Stimulated activated CD8-positive, alpha-beta memory T cell treated with anti-CD3 and anti-CD28 coated beads, Interleukin-15, amount 100 ng/mL, for 1 hour (primary cell): ENCODE measurements at regions not wholly inside any gene's neighbourhood (a gene's known extent, or its start where the extent isn't known, plus 50 kb on each side); places are given as distances from the start of the nearest gene placed in this dataset.

Source experiments
- DNase-seq: peaks from one replicate; pipeline ENCODE4 v3.0.0-alpha.2; 2020; ENCODE audit warnings: low read depth

DNA sequence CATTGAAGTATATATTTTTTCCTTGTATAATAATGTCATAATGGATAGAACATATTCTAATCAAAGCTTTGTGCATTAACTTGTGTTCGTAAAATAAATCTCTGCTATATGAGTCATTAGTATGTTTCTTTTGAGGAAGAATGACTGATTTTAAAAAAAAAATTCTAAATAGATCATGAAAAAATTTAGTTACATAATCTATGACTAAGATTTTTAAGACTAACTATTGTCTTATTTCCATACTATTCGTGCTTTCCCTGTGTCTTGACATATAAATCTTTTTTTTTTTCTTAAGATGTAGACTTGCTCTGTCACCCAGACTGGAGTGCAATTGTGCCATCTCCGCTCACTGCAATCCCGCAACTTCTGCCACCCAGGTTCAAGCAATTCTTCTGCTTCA is 226.1 kb downstream of the DSEL start:
- no peak for DNase-seq

DNA sequence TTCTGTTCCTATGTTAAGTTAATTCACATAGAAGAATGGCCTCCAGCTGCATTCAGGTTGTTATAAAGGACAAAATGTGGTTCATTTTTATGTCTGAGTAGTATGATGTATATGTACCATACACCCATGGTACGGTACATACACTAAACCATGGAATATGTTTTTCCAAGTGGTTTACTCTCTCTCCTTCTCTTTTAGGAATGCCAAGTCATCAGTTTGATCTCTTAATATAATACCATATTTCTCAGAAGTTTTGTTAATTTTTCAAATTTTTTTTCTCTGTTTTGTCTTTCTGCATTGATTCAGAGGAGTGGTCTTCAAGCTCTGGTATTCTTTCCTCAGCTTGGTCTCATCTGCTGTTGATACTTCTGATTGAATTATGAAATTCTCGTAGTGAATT is 230.9 kb downstream of the DSEL start:
- DNase-seq, result no peak

DNA sequence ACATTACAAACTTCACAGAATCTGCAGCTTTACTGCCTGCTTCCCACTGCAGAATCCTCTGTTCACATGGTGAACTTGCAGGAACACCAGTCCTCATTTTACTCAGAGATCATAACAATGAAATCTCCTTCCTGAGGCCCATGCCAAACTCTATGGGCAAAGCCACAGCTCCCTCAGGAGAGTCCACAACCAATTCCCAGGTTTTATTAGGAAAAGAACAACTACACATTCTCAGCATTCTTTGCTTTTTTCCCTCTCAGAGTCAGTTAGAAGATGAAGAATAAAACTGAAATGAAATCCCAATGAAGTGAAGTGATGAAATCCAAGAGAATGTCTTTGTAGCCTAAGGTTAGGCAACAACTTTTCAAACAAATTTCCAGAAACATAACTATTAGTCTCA is 233.7 kb downstream of the DSEL start:
- DNase-seq, result no peak

DNA sequence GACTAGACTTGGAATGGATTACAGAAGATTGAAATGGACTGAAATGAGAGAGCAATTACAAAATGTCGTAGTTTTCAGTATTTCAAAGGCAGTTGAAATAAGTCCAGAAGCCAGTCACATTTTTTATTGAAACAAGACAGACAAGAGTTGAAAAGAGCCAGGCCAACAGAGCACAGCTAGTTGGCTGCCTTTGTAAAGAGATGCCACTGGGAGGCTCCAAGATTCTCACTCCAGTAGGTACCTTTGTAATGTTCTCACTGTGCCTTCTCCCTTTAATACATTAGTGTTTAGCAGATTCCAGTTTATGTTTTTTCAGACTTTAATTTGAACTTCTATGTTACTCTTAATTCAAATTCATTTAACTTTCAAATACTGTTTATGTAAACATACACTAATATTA is 234.8 kb downstream of the DSEL start:
- no peak for DNase-seq

DNA sequence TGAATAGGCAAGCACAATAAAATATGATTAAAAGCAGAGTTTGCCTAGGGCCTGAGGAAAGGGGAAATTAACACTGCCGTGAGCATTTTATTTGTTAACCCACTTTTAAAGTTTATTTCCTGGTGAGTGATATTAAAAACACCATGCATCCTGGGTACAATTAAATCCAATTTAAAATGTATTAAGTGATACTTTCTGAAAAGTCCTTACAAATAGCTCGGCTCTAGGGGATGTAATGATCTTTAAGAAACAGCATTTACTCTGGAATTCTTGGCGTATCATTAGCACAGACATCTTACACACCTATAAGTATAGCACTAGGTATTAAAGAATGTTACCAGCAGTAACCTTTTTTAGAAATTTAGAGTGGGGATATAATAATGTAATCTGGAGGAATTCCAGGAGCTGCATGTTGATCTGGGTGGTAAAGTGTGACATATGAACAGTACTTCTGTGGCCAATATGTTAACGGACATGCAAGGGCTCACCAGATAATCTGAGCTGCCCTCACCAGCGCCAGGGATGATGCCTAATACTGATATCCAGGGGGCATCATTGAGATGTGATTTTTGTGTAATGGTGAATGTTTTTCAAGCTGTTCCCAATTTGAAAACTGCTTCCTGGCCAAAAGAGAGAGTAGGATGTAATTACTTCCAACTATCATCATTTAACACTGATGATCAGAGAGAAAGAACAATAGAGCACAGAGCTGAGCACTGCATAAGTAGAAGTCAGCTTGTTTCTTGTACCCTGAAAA is 235.9 kb downstream of the DSEL start:
- DNase-seq, result no peak

DNA sequence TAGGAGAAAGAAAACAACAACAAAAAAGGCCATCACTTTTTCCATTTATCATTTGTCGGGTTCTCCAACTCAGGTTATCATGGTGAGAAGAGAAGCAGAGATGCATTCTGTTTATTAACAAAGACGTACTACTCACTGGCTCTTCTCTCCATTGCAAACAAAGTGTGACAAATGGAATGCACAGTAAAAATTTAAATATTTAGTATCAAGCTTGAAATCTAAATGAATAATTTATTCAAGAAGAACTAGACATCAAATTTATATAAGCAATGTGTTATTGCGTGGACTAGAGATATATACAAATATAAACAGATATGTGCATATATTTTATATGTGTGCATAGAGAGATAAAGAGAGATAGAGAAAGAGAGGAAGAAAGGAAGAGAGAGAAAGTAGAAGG is 236.5 kb downstream of the DSEL start:
- DNase-seq, result no peak

DNA sequence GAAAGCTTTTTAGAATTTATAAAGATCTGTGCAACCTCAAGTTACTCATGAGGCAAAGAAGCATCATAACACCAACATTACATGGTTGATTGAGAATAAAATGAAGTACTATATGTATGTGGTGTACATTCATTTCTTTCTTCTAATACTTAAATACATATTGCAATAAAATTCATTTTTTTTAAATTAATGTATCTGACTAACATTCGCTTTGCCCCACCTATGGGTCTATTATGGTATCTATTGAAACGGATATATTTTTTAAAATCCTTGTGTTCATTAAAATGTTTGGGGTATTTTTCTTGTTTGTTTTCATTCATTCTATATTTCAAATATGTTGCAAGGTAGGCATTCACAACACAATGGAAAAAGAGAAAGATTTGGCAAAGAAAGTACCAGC is 237.5 kb downstream of the DSEL start:
- DNase-seq, result no peak

DNA sequence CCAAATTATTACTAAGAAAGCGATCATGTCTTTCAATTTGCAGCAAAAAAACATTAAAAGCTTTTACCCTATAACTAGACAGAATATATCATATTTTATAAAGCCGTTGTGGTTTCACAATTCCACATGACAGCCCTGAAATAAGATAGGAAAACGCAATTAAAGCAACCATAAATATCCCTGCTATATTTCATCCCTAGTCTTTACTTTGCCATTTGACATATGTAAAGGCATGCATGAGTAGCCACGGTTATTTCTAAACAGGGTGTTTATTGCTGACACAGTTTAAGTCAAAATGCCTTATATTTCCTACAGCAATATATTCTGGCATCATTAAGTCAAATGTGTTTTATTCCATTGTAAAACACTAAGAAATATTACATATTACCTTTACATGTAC is 239.9 kb downstream of the DSEL start:
- DNase-seq, result no peak

DNA sequence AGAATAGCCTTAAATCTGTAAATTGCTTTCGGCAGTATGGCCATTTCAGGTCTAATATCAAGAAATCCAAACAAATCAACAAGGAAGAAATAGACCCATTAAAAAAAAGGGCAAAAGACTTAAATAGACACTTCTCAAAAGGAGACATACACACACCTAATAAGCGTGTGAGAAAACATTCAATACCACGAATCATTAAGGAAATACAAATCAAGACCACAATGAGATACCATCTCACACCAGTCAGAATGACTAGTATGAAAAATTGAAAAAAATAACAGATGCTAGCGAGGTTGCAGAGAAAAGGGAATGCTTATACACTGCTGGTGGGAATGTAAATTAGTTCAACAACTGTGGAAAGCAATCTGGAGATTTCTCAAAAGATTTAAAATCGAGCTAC is 243.2 kb downstream of the DSEL start:
- no peak for DNase-seq

DNA sequence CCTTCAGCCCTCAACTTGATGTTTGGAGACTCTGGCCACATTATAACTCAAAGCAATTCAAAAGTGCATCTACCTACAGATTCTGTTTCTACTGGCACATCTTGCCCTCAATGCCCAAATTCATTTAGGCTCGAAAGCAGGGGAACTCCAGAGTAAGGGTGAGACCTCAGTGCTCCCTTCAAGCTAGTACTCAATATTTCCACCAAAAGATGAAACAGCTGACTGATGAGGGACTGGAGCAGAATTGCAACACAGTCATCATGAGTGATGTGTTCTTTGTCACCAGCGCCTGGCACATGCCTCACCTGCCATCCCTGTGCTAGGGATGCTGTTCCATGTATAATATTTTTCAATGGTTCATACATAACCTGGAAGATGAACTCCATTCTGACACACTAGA is 247.3 kb downstream of the DSEL start:
- no peak for DNase-seq

DNA sequence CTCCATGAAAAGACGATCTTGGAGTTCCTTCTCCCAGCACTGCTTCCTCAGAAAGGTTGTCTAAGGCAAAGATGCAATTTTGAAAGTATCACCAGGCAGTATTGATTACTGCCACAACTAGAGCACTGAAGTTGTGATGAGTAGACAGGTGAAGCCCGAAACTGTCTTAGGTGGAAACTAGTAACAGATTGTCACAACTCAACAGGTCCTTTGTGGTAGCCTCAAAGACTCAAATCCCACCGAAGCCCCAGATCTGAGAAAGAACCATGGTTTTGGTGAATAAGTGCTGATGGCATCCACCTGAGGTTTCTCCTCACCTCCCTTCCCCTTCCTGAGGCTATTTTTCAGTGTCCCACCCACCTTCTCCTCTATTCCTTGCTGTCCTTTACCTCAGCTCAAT is 248.0 kb downstream of the DSEL start:
- DNase-seq, result no peak

DNA sequence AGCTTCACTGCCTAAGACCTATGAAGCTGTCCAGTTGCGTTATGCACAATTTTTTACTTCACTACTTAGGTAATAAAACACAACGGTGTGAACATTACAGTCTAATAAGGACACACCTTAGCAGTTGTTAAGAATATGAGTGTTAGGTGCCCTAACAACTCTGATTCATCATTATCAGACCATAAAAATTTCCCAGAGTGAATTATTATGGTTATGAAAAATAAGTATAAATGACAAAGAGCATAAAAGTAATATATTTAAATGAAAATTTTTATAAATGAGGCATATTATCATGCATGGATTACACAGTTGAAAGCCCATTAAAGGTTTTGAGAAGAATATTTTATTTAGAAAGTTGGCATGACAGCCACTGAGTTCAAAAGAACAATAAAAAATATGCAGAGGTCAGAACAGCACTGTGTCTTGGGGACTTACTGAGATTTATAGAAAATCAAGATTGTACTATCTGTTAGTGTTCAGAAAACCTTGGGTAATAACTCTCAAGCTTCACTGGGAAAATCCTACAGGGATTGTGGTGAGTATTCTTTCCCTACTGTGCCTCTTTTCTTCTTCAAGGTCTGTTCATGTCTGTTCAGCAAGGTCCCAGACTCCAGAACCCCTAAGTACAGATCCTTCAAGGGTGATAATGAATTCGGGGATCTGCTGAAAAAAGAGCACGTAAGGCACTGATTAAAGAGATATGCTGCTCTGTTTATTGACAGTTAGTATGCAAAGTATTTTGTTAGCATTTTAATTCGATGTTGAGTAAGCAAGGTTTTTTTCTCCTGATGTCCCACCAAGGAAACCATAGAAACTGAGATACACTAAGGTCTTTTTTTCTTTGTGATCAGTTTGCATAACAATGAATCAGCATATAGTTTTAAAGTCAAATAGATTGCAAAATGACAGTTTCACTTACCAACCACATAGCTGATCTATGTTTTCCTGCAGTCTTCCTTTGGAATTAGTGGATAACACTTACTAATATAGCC is 250.0 kb downstream of the DSEL start:
- DNase-seq, result no peak

DNA sequence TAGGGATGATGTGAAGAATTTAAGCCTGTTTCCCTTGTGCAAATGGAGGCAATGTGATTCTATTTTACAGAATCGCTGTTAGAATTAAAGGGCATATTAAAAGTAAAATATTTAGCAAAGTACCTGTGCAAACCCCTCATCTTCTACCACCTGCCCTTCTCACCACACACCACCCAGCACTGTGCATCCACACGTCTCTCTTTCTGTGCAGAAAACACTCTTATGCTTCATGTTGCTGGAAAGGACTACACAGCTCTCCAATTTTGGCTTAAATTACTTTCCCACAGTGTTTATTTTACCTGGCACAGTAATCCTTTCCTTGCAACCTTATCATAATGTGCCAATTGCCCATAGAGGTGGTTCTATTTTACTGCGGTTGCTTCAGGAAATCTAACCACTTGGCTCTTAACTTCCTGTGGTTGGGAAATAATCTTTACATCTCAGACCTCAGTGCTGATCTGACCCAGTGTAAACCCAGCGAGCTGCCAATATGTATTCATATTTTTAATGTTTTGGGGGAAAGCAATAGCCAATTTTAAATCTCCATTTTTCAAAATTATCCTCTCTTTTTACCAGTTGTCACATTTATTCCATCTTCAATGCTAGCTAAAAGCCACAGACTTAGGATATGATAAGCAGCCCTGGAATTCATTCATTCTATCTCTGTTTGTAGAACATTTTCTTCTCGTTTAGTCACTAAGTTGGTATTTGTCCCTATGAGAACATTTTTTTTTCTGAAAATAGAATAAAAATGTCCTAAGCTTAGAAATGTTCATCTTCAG is 250.9 kb downstream of the DSEL start:
- DNase-seq, result no peak

DNA sequence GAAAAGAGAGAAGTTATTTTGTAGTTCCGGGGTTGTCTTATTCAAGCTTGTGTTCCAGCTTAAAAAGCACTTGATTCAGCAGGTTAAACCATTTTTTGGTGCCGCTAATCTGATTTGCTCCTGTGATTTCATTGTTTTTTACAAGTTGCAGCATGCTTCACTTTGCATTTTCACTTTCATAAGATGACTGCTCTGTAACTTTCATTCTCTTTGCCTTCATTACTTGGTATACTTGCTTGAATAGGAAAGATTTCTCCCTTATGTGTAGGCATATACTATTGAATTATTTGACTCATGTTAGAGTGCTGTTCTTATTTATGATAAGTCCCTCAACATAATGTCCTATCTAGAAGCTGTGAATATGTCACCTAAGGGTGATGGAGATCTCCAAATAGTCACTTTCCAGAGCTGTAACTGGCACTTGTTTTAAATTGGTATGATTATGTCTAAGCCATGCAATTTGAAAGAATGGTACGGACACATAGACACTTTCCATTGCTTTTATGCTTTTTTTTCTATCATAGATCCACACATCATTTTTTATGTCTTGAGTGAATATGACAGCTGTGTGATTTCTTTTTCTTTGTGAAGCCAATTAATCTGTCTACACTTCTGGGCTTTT is 254.5 kb downstream of the DSEL start:
- DNase-seq, result no peak

DNA sequence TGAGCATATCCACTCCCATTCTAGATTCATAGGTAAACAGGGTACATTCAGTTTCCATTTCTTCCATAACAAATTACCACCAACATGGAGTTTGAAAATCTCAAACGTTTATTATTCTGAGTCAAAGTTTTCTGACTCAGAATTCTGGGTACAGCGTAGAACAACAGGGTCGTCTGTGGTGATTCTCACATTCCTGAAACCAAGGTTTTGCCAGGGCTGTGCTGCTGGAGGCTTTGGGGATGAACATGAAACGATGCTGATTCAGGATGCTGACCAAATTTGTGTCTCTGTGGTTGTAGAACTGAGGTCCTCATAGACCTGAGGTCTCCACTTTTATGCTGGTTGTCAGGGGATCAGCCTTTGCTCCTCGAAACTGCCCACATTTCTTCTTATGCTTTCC is 255.7 kb downstream of the DSEL start:
- DNase-seq, result no peak

DNA sequence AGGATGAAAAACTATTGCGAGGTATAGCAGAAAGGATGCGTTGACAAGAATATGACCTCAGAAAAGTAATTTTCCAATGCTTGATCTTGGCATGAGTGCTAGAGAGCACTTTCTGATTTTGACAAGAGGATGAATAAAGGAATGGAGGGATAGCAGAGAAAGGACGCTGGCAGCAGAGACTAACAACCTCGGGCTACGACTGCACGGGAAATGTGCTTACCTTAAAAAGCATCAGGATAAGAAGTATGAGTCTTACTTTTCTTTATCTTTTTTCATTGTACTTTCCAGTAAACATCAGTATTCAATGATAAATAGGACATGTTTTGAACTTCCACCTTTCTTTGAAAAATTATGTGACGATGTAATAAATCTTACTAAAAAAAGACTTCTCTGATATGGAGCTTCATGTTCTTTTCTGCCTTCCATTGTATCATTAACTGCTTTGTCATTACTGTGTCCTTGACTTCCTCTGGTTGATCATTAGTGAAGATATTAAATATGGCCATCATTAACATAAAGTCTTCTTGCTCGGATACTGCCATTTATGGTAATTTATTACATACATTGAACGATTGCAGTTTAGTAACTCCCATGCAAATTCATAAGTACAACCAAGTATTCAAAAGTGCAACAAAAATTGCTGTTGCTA is 265.6 kb downstream of the DSEL start:
- no peak for DNase-seq

DNA sequence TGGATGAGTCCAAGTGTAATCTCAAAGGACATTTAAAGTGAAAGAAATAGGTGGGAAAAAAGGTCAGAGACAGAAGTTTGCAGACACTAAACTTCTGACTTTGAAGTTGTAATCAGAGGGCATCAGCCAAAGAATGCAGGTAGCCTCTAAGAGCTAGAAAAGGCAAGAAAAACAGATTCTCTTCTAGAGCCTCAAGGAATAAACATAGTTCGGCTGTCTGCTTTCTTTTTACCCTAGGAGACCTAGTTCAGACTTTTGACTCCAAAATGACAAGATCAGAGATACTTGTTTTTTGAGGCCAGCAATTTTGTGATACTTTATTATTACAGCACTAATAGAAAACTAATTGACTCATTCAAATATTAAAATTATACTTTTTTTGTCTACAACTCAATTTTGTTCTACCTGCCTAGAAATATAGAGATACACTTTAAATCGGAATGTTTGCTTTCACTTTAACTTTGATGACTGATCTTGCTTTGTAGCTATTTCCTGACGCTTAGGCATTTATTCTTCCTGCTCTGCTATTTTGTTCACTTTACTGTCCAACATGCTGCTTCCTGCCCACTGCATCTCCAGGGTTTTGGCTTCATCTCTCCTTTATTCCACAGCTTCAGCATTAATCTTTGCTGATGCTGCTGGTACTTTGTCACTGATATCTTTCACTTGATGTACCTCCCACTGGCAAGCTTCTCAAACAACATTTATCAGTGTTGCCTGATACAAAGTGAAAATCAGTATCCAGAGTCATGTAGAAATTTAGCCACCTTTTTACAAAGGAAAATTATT is 272.5 kb downstream of the DSEL start:
- no peak for DNase-seq

DNA sequence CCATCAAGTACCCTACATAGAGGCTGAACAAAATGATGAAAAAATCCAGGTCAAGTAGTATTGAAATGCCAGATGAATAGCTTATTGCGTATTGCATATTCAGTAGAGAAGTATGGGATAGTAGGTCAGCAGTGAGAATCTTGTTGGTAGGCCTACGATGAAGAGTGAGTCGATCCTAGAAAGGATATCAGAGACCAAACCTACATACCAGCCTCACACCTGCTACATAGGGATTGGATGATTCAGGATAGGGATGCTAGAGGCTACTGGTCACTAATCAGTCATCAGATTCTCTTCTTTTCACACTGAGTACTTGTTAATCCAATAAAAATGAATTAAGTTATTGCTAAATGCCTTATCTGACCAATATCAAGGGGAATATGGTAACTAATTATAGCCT is 274.5 kb downstream of the DSEL start:
- DNase-seq, result no peak

DNA sequence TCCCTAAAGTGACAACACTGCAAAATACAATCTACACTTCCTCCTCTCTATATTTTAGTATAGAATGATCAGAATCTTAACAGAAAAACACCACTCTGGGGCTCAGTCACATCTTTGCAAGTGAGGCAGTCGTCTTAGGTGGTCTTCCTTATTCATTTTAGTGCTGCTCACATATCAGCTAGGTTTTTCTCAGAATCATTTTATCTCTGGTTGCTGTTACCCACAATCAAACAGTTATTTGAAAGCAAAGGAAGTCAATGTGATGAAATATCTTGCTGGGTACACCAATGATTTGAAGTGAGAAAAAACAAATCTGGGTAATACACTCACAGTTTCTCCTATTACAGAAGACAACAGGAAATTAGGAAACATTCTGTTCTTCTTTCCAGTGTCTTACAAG is 275.2 kb downstream of the DSEL start:
- DNase-seq, result no peak

DNA sequence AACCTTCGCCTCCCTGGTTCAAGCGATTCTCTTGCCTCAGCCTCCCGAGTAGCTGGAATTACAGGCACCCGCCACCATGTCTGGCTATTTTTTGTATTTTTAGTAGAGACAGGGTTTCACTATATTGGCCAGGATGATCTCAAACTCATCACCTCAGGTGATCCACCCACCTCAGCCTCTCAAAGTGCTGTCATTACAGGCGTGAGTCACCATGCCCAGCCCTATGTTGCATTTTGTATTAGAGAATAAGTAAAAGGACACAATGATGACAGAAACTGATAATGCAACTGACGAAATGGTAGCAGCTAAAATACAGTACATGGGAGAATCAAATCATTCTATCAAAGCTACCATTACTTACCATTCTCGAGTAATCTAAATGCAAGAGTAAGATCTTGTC is 276.7 kb downstream of the DSEL start:
- DNase-seq, result no peak

DNA sequence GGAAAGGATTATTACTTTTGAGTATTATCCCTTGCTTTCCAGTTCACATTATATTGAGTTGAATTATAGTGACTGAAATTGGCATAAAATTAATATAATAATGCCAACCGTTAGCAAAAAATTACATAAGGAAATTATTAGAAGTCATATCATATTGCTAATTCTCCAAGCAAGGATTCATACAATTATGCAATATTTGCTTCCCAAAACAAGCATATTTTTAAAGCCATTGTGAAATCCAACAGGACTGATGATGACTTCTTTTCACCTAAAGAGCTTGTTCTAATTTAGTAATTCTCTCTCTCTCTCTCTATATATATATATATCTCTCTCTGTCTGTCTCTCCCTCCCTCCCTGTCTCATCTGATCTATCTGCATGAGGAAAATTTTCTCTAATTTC is 283.5 kb downstream of the DSEL start:
- DNase-seq, result no peak
